ENCODE measurements at regions not wholly inside any gene's neighbourhood (a gene's known extent, or its start where the extent isn't known, plus 50 kb on each side); places are given as distances from the start of the nearest gene placed in this dataset.
"Not testable (repeated sequence)": the region's sequence is repeated elsewhere in the genome, so short reads cannot be mapped to it uniquely, and the experiment has no call there.

DNA sequence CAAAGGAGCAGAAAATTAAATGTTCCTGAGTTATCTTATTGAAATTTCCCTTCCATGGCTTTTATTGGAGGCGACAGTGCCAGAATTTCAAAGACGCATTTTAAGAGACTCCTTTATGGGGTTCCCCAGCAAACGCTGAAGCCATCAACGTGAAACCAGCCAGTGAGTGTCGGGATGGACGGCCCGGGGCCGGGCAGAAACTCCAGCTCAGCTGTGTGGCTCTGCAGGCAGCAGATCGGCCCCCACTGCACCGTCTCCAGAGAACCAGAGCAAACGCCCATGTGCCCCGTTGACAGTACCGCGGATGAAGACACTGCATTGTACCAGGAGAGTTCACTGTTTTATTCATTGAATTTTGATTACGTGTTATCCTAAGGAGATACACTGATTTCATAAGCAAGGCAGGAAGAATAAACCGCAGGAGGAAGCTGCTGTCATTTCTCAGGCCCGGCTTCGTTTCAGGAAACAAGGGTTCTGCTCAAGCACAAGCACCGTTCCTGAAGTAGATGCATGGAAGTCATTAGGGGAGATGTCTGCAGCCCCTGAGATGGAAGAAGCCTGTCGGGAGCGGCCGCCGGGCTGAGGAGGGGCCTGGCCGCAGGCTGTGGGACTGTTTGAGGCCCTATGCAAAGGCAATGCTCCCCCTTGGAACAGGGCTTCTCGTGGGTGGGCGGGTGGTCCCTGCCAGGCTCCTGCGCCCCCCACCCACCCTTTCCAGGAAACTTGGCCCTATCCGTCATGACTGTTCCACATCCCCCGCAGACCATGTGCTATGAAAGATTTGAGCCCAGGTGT, 639.7 kb downstream of the TBC1D22A start:
- no peak for TF ChIP-seq CTCF (IDR thresholded peaks at IDR 0.05; ENCODE audit: borderline replicate concordance, insufficient read depth, low read depth, low read length)

GRCh38 chr22:47401592-47401898, 639.1 kb downstream of the TBC1D22A start:
- H3K4me3 ChIP-seq (ENCODE audit: low read depth, low read length) = no peak overlapping the region
- no peak for TF ChIP-seq CTCF (IDR thresholded peaks at IDR 0.05; ENCODE audit: borderline replicate concordance, insufficient read depth, low read depth, low read length)

More for the DNA sequence above, 639.7 kb downstream of the TBC1D22A start:
- H3K4me3 ChIP-seq (ENCODE audit: low read depth, low read length) = no peak overlapping the region

GRCh38 chr22:47400701-47401591, 638.5 kb downstream of the TBC1D22A start:
- no peak overlapping the region for H3K4me3 ChIP-seq (ENCODE audit: low read depth, low read length)
- no peak for TF ChIP-seq CTCF (IDR thresholded peaks at IDR 0.05; ENCODE audit: borderline replicate concordance, insufficient read depth, low read depth, low read length)

DNA sequence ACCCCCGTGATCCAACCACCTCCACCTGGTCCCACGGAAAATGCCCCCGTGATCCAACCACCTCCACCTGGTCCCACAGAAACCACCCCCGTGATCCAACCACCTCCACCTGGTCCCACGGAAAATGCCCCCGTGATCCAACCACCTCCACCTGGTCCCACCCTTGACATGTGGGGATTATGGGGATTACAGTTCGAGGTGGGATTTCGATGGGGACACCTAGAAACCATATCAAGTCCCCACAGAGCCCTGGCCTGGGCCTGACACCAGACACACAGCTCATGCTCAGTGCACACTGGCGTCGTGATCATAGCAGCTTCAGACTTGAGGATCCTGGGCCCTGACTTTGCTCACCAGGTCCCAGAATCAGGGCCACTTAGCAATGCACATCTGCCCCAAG, 637.7 kb downstream of the TBC1D22A start:
- not testable (repeated sequence) for H3K4me3 ChIP-seq (ENCODE audit: low read depth, low read length)

GRCh38 chr22:47398921-47399790, 636.7 kb downstream of the TBC1D22A start:
- H3K4me3 ChIP-seq (ENCODE audit: low read depth, low read length) = no peak overlapping the region
- no peak for TF ChIP-seq CTCF (IDR thresholded peaks at IDR 0.05; ENCODE audit: borderline replicate concordance, insufficient read depth, low read depth, low read length)

GRCh38 chr22:47398491-47398890, 636.0 kb downstream of the TBC1D22A start:
- TF ChIP-seq CTCF (IDR thresholded peaks at IDR 0.05; ENCODE audit: borderline replicate concordance, insufficient read depth, low read depth, low read length) = no peak
- no peak overlapping the region for H3K4me3 ChIP-seq (ENCODE audit: low read depth, low read length)

GRCh38 chr22:47397673-47398072, 635.2 kb downstream of the TBC1D22A start:
- H3K4me3 ChIP-seq (ENCODE audit: low read depth, low read length) = no peak overlapping the region
- TF ChIP-seq CTCF (IDR thresholded peaks at IDR 0.05; ENCODE audit: borderline replicate concordance, insufficient read depth, low read depth, low read length) = no peak
